ENCODE measurements at regions not wholly inside any gene's neighbourhood (a gene's known extent, or its start where the extent isn't known, plus 50 kb on each side); places are given as distances from the start of the nearest gene placed in this dataset. TPM values are rescaled to one million over a fixed set of nuclear protein-coding genes. Genes with fewer than 3 reads are reported as not detected.

Small RNAs in the stretch of these regions (small RNA-seq; reads per million reads assigned to genes)
- not detected for gene RNU6-266P
